Smooth muscle cell (in vitro differentiated cells): ENCODE measurements at regions not wholly inside any gene's neighbourhood (a gene's known extent, or its start where the extent isn't known, plus 50 kb on each side); places are given as distances from the start of the nearest gene placed in this dataset.
A peak's percentile ranks its signal among the peaks of the same experiment; 100 is the strongest.

Source experiments
- DNase-seq: peaks from one replicate; lab custom pipeline; 2025; ENCODE audit not compliant: unreplicated experiment; lab: John Stamatoyannopoulos, UW
- H2AFZ ChIP-seq: fragments of 200-600 bp; sonication (generic); 2 replicates; pipeline ENCODE4 v1.6.0; 2016; ENCODE audit warnings: antibody characterized with exemption, low read depth, mild to moderate bottlenecking
- H3F3A ChIP-seq: fragments of 200-600 bp; sonication (generic); 2 replicates; pipeline ENCODE4 v1.6.0; 2017; ENCODE audit warnings: antibody characterized with exemption, low read depth
- H3K27ac ChIP-seq: fragments of 200-600 bp; sonication (generic); 2 replicates; pipeline ENCODE4 v1.5.1; 2016; ENCODE audit warnings: low read depth, mild to moderate bottlenecking
- H3K27me3 ChIP-seq: fragments of 200-600 bp; sonication (generic); 2 replicates; pipeline ENCODE4 v1.6.1; 2016; ENCODE audit warnings: low read depth, mild to moderate bottlenecking
- H3K36me3 ChIP-seq: fragments of 200-600 bp; sonication (generic); 2 replicates; pipeline ENCODE4 v1.5.1; 2016; ENCODE audit warnings: low read depth
- H3K4me1 ChIP-seq: fragments of 200-600 bp; sonication (generic); 2 replicates; pipeline ENCODE4 v1.5.1; 2016; ENCODE audit warnings: low read depth
- H3K4me2 ChIP-seq: fragments of 200-600 bp; sonication (generic); 2 replicates; pipeline ENCODE4 v1.6.0; 2016; ENCODE audit warnings: mild to moderate bottlenecking
- H3K4me3 ChIP-seq: fragments of 200-600 bp; sonication (generic); 2 replicates; pipeline ENCODE4 v1.5.1; 2016; ENCODE audit warnings: mild to moderate bottlenecking
- H3K79me2 ChIP-seq: fragments of 200-600 bp; sonication (generic); 2 replicates; pipeline ENCODE4 v1.6.0; 2016; ENCODE audit warnings: low read depth, mild to moderate bottlenecking
- H3K9ac ChIP-seq: fragments of 200-600 bp; sonication (generic); 2 replicates; pipeline ENCODE4 v1.6.0; 2016; ENCODE audit warnings: low read depth
- H3K9me3 ChIP-seq: fragments of 200-600 bp; sonication (generic); replicated peaks from 2 replicates; pipeline ENCODE4 v1.5.1; 2016; ENCODE audit warnings: low read depth
- H4K20me1 ChIP-seq: fragments of 200-600 bp; sonication (generic); 2 replicates; pipeline ENCODE4 v1.6.0; 2016; ENCODE audit warnings: low read depth
- CTCF ChIP-seq: fragments of 200-600 bp; sonication (generic); IDR thresholded peaks from 2 replicates; pipeline ENCODE4 v1.5.1; 2017; ENCODE audit warnings: borderline replicate concordance, mild to moderate bottlenecking, antibody characterized with exemption; ENCODE audit not compliant: insufficient read depth, poor library complexity, severe bottlenecking
- WGBS: methylation state at CpG from one replicate; pipeline ENCODE4 v1.1.7; 2016; ENCODE audit warnings: low lambda C conversion rate; 5-methylcytosine and 5-hydroxymethylcytosine counted together

DNA sequence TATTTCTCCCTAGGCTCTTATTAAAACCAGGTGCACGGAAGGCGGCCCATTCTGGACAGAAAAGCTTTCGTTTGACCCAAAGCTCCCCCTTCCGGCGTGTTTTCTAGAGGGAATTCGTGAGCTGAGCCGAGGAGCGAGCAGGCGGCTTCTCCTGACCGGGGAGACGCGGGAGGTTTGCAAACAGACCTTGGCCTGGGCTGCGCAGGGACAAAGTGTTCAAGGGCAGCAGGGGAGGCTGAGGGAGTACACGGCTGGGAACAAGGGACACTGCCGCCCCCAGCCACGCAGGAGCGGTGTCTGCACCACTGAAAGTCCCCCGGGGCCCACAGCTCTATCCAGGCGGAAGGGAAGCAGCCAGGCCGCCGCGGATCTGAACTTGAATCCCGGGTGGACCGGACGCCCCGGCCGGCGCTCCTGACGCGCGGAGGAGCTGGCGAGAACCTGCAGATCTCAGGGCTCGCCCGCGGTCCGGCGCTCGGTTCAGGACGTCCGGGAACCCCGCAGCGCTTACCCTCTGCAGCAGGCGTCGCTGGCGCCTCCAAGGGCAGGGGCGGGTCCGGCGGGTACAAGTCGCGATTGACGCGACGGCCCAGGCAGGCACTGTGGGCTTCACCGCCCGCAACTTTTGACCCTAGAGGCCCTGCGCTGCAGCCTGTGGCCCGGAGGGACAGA is 101.9 kb downstream of the WT1 start:
- Histone ChIP-seq H4K20me1 (no peaks in the 10 kb centered on the region), H3K27me3 (peaks cover 25% of the 10 kb centered on the region), H3K27ac (no peak overlapping the region), H2AFZ (peak overlapping the region; percentile 91), H3K4me1 (peaks cover 8% of the 10 kb centered on the region), H3K4me2 (peak overlapping the region; percentile 90), H3K79me2 (no peaks in the 10 kb centered on the region), H3K36me3 (no peaks in the 10 kb centered on the region), H3K4me3 (peak overlapping the region; percentile 48), H3K9me3 (no peaks in the 10 kb centered on the region), H3K9ac (peak overlapping the region; percentile 14), H3F3A (no peaks in the 10 kb centered on the region)
- TF ChIP-seq CTCF: peak; percentile 33
- 9% methylated on average over 54 of the region's 57 CpGs for WGBS
- DNase-seq: no peak

DNA sequence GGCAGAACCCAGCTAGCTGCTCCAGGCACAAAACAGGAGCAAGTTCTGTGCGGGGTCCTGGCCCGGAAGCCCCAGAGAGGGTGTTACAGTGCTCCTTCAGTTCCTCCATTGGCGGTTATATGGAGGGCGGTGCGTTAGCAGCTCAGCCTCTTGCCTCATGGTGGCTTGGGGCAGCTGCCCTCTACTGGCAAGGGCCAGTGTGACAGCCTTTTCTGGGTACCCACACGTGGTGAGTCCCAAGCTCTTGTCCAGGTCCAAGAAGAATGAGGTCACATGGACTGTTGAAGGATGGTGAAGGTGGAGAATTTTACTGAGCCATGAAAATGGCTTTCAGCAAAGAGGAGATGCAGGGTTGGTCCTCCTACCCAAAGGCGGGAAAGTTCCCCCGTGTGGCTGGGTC is 100.5 kb downstream of the WT1 start:
- peak; percentile 40 for TF ChIP-seq CTCF
- Histone ChIP-seq H3K4me3 (no peak overlapping the region), H3K4me1 (peaks cover 8% of the 10 kb centered on the region), H3K4me2 (no peak overlapping the region), H2AFZ (no peak overlapping the region), H3F3A (no peaks in the 10 kb centered on the region), H3K79me2 (no peaks in the 10 kb centered on the region), H3K9ac (no peak overlapping the region), H3K36me3 (no peaks in the 10 kb centered on the region), H3K27ac (no peak overlapping the region), H3K27me3 (peaks cover 23% of the 10 kb centered on the region), H3K9me3 (no peaks in the 10 kb centered on the region), H4K20me1 (no peaks in the 10 kb centered on the region)
- DNase-seq: no peak
- WGBS: 59% methylated on average over 8 of the region's 8 CpGs
